SK-N-SH (cell line): ENCODE measurements at regions not wholly inside any gene's neighbourhood (a gene's known extent, or its start where the extent isn't known, plus 50 kb on each side); places are given as distances from the start of the nearest gene placed in this dataset.

Experiments
- CTCF ChIA-PET: fragments of 300-600, 350-600 bp; formaldehyde crosslinking; extraction: SDS; loops from one replicate; lab custom pipeline; 2021; lab: Yijun Ruan, JAX
- POLR2A ChIA-PET: fragments of 350-600 bp; sonication (Branson Sonifier 250); formaldehyde crosslinking; extraction: SDS; loops from one replicate; lab custom pipeline; 2020; ENCODE audit warnings: antibody characterized with exemption, inconsistent platforms; lab: Yijun Ruan, JAX
- DNase-seq: peaks from one replicate; pipeline ENCODE4 v3.0.0; 2012
- H2AFZ ChIP-seq: fragments of 200-600 bp; sonication (generic); 2 replicates; pipeline ENCODE4 v1.8.1; 2016; ENCODE audit warnings: antibody characterized with exemption, mild to moderate bottlenecking, low read depth
- H3F3A ChIP-seq: fragments of 200-600 bp; sonication (generic); replicated peaks from 2 replicates; pipeline ENCODE3; 2016; ENCODE audit warnings: antibody characterized with exemption, mild to moderate bottlenecking; ENCODE audit not compliant: insufficient read depth
- H3K27ac ChIP-seq, 2 experiments: fragments of 200-500 bp in 1 of 2; fragments of 200-600 bp in 1 of 2; sonication (Bioruptor generic) in 1 of 2; sonication (generic), shearing (Covaris generic) in 1 of 2; 2 replicates each; pipeline versions ENCODE4 v1.5.1 to v1.6.1; 2014 to 2016; ENCODE audit warnings: low read depth in 2 of 2, inconsistent platforms in 1 of 2, low read length in 1 of 2, mild to moderate bottlenecking in 1 of 2, mixed read lengths in 1 of 2
- H3K27me3 ChIP-seq: fragments of 200-600 bp; sonication (generic), shearing (Covaris generic); 2 replicates; pipeline ENCODE4 v1.6.1; 2016; ENCODE audit warnings: mixed run types; ENCODE audit not compliant: insufficient read depth
- H3K36me3 ChIP-seq, 2 experiments: fragments of 200-500 bp in 1 of 2; fragments of 200-600 bp in 1 of 2; sonication (Bioruptor generic) in 1 of 2; sonication (generic) in 1 of 2; replicated peaks in 1 of 2; 2 replicates each; pipeline versions ENCODE3 to v1.5.1; 2014 to 2016; ENCODE audit warnings: low read length in 1 of 2, mild to moderate bottlenecking in 1 of 2; ENCODE audit not compliant: insufficient read depth in 2 of 2, control insufficient read depth in 1 of 2
- H3K4me1 ChIP-seq, 2 experiments: fragments of 200-500 bp in 1 of 2; fragments of 200-600 bp in 1 of 2; sonication (Bioruptor generic) in 1 of 2; sonication (generic), shearing (Covaris generic) in 1 of 2; 2 replicates each; pipeline versions ENCODE4 v1.5.1 to v1.6.1; 2014 to 2016; ENCODE audit warnings: low read depth in 1 of 2, low read length in 1 of 2, mixed run types in 1 of 2; ENCODE audit not compliant: insufficient read depth in 2 of 2, control insufficient read depth in 1 of 2
- H3K4me2 ChIP-seq: fragments of 200-600 bp; sonication (generic), shearing (Covaris generic); 2 replicates; pipeline ENCODE4 v1.6.1; 2017; ENCODE audit warnings: mixed run types
- H3K4me3 ChIP-seq, 2 experiments: fragments of 200-500 bp in 1 of 2; fragments of 200-600 bp in 1 of 2; sonication (Bioruptor generic) in 1 of 2; sonication (generic), shearing (Covaris generic) in 1 of 2; 2 replicates each; pipeline versions ENCODE4 v1.5.1 to v1.8.1; 2014 to 2016; ENCODE audit warnings: low read depth in 2 of 2, inconsistent platforms in 1 of 2, low read length in 1 of 2, mild to moderate bottlenecking in 1 of 2, mixed read lengths in 1 of 2, moderate library complexity in 1 of 2
- H3K79me2 ChIP-seq: fragments of 200-600 bp; sonication (generic); 2 replicates; pipeline ENCODE4 v1.8.1; 2017; ENCODE audit warnings: mild to moderate bottlenecking; ENCODE audit not compliant: insufficient read depth
- H3K9ac ChIP-seq: fragments of 200-600 bp; sonication (generic); 2 replicates; pipeline ENCODE4 v1.6.1; 2017; ENCODE audit warnings: mixed run types
- H3K9me2 ChIP-seq: fragments of 200-600 bp; sonication (generic); 2 replicates; pipeline ENCODE4 v1.6.1; 2017; ENCODE audit warnings: mixed run types
- H3K9me3 ChIP-seq: fragments of 200-600 bp; sonication (generic); 2 replicates; pipeline ENCODE4 v1.6.1; 2017; ENCODE audit warnings: mixed run types, mild to moderate bottlenecking, moderate library complexity
- H4K20me1 ChIP-seq: fragments of 200-600 bp; sonication (generic); 2 replicates; pipeline ENCODE4 v1.6.1; 2017; ENCODE audit warnings: mild to moderate bottlenecking, mixed run types; ENCODE audit not compliant: insufficient read depth
- EP300 ChIP-seq, 2 experiments: IDR thresholded peaks; 2 replicates each; pipeline versions ENCODE4 v1.4.0 to v1.6.1; 2012; ENCODE audit warnings: borderline replicate concordance in 1 of 2, low read depth in 1 of 2, low read length in 1 of 2
- EZH2phosphoT487 ChIP-seq: fragments of 200-600 bp; sonication (generic); IDR thresholded peaks from 2 replicates; pipeline ENCODE4 v1.6.1; 2017; ENCODE audit warnings: low read depth, mixed run types, mild to moderate bottlenecking, antibody characterized with exemption, moderate library complexity, borderline replicate concordance
- FOXJ3 ChIP-seq: sonication (generic); formaldehyde crosslinking; IDR thresholded peaks from 2 replicates; pipeline ENCODE4 v1.5.1; 2020; ENCODE audit warnings: mild to moderate bottlenecking, missing genetic modification reagents
- GABPA ChIP-seq: IDR thresholded peaks from 2 replicates; pipeline ENCODE4 v1.4.0; 2012; ENCODE audit warnings: low read depth, mild to moderate bottlenecking
- JUND ChIP-seq: IDR thresholded peaks from 2 replicates; pipeline ENCODE4 v1.4.0; 2012
- POLR2AphosphoS5 ChIP-seq: IDR thresholded peaks from 2 replicates; pipeline ENCODE4 v1.6.1; 2012; ENCODE audit warnings: low read depth, low read length
- RCOR1 ChIP-seq: fragments of 150-350 bp; IDR thresholded peaks from 2 replicates; pipeline ENCODE4 v1.6.1; 2017; ENCODE audit warnings: antibody characterized with exemption, low read length
- RFX5 ChIP-seq: IDR thresholded peaks from 2 replicates; pipeline ENCODE4 v1.6.1; 2012; ENCODE audit warnings: mild to moderate bottlenecking, improper control_type of control experiment, low read length
- RXRA ChIP-seq: IDR thresholded peaks from 2 replicates; pipeline ENCODE4 v1.4.0; 2012; ENCODE audit warnings: low read depth, mild to moderate bottlenecking, borderline replicate concordance
- SMC3 ChIP-seq: IDR thresholded peaks from 2 replicates; pipeline ENCODE4 v1.6.1; 2012; ENCODE audit warnings: low read depth, low read length, improper control_type of control experiment
- TAF1 ChIP-seq: IDR thresholded peaks from 2 replicates; pipeline ENCODE4 v1.6.1; 2012; ENCODE audit warnings: low read depth, mild to moderate bottlenecking, low read length, moderate library complexity, borderline replicate concordance
- TCF12 ChIP-seq: IDR thresholded peaks from 2 replicates; pipeline ENCODE4 v1.4.0; 2012
- USF2 ChIP-seq: fragments of 150-350 bp; IDR thresholded peaks from 2 replicates; pipeline ENCODE4 v1.6.1; 2017; ENCODE audit warnings: antibody characterized with exemption, low read length, low read depth, borderline replicate concordance
- YY1 ChIP-seq: IDR thresholded peaks from 2 replicates; pipeline ENCODE4 v1.4.0; 2012; ENCODE audit warnings: low read depth, mild to moderate bottlenecking
- WGBS: methylation state at CpG from one replicate; pipeline ENCODE4 v1.1.6; 2017; ENCODE audit warnings: low lambda C conversion rate; 5-methylcytosine and 5-hydroxymethylcytosine counted together
- TF ChIP-seq, protein P1 (sequence below): IDR thresholded peaks from 2 replicates; pipeline ENCODE4 v1.4.0; 2012; ENCODE audit warnings: low read depth, borderline replicate concordance
- TF ChIP-seq, protein P2 (sequence below): IDR thresholded peaks from 2 replicates; pipeline ENCODE4; 2012

DNA sequence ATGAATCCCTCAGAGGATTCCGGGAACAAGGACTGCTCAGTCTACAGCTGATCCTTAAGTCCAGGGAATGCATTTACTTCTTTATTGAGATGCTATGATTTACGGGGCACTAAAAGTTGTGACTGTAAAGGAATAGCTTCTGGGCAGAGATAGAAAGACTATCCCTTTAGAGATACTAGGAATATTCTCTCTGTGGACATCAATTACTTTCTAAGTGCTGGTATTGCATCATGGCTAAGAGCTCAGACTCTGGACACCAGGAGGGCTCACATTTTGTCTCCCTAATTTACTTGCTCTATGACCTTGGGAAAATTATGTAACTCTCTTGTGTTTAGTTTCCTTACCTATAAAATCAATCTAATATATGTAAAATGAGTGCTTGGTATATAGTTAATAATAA, 131.4 kb downstream of the AKAIN1 start:
- Histone ChIP-seq H3K27ac (no peak overlapping the region), H4K20me1 (no peaks in the 10 kb centered on the region), H3F3A (no peaks in the 10 kb centered on the region), H3K4me2 (no peak overlapping the region), H3K4me1 (peaks cover 0 to 3% of the 10 kb centered on the region in 2 experiments; a peak in 1 of 4 replicates), H3K79me2 (no peaks in the 10 kb centered on the region), H3K9ac (no peak overlapping the region), H2AFZ (no peak overlapping the region), H3K27me3 (no peaks in the 10 kb centered on the region), H3K9me3 (no peaks in the 10 kb centered on the region), H3K4me3 (no peak overlapping the region), H3K36me3 (no peaks in the 10 kb centered on the region), H3K9me2 (no peaks in the 10 kb centered on the region)
- WGBS, result 29% methylated on average over 2 of the region's 2 CpGs
- no peak for DNase-seq
- TF ChIP-seq EZH2phosphoT487 (no peak), JUND (no peak), POLR2AphosphoS5 (no peak), RCOR1 (no peak), TCF12 (no peak), TAF1 (no peak), SMC3 (no peak), FOXJ3 (no peak), YY1 (no peak), GABPA (no peak), RXRA (no peak)
- TF ChIP-seq, protein P1, sequence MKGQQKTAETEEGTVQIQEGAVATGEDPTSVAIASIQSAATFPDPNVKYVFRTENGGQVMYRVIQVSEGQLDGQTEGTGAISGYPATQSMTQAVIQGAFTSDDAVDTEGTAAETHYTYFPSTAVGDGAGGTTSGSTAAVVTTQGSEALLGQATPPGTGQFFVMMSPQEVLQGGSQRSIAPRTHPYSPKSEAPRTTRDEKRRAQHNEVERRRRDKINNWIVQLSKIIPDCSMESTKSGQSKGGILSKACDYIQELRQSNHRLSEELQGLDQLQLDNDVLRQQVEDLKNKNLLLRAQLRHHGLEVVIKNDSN, result no peak
- CTCF ChIA-PET, result interaction anchor here (1.1 to 1.4 kb wide), 2 partner anchors 7 to 9 kb away, joined by 3 read pairs; no protein-coding TSS in a partner anchor
- POLR2A ChIA-PET, result no interaction called here

- no peak overlapping the region for H3K9ac ChIP-seq
- no peaks in the 10 kb centered on the region for H3F3A ChIP-seq
- H2AFZ ChIP-seq, result no peak overlapping the region
- H3K9me3 ChIP-seq, result no peaks in the 10 kb centered on the region
- POLR2A ChIA-PET, result no interaction called here
- H3K9me2 ChIP-seq, result no peaks in the 10 kb centered on the region
- no peak for DNase-seq
- no peaks in the 10 kb centered on the region for H3K79me2 ChIP-seq
- no peak overlapping the region for H3K4me2 ChIP-seq
- H3K27me3 ChIP-seq, result no peaks in the 10 kb centered on the region
- TF ChIP-seq RCOR1 (no peak), SMC3 (no peak), USF2 (no peak), JUND (no peak), POLR2AphosphoS5 (no peak), EP300 (IDR thresholded peaks at IDR 0.05; ENCODE audit: borderline replicate concordance in 1 of 2, low read depth in 1 of 2, low read length in 1 of 2) (no peak), RFX5 (no peak), TAF1 (no peak)
- TF ChIP-seq, protein P1, result no peak
- TF ChIP-seq, protein P2, sequence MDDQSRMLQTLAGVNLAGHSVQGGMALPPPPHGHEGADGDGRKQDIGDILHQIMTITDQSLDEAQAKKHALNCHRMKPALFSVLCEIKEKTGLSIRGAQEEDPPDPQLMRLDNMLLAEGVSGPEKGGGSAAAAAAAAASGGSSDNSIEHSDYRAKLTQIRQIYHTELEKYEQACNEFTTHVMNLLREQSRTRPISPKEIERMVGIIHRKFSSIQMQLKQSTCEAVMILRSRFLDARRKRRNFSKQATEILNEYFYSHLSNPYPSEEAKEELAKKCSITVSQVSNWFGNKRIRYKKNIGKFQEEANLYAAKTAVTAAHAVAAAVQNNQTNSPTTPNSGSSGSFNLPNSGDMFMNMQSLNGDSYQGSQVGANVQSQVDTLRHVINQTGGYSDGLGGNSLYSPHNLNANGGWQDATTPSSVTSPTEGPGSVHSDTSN, result no peak
- H3K27ac ChIP-seq, result no peak overlapping the region
- H3K4me3 ChIP-seq, result no peak overlapping the region
- no peaks in the 10 kb centered on the region for H4K20me1 ChIP-seq
- 19% methylated on average over 5 of the region's 5 CpGs for WGBS
- H3K36me3 ChIP-seq, result no peaks in the 10 kb centered on the region
- CTCF ChIA-PET, result interaction anchor here (1.1 to 1.4 kb wide), 2 partner anchors 8 to 9 kb away, joined by 3 read pairs; no protein-coding TSS in a partner anchor
- H3K4me1 ChIP-seq, result peaks cover 0 to 3% of the 10 kb centered on the region in 2 experiments; a peak in 1 of 4 replicates
These were observed 132.2 kb downstream of the AKAIN1 start for GRCh38 chr18:5064841-5065370.
